ENCODE measurements at regions not wholly inside any gene's neighbourhood (a gene's known extent, or its start where the extent isn't known, plus 50 kb on each side); places are given as distances from the start of the nearest gene placed in this dataset.

DNA sequence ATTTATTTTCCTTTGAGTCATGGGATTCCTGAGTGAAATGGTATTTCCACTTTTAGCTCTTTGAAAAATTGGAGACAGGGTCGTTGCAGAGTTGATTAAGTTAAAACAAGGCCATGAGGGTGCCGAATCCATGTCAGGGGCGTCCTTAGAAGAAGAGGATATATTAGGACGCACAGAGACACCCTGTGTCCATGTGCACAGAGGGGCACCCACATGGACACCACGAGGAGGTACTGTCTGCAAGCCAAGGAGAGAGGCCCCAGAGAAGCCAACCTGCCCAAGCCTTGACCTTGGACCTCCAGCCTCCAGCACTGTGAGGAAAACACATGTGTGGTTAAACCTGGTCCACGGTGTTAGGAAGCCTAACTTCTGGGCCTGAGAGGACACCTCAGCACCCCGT is 113.9 kb upstream of the THBS2 start:
- TF ChIP-seq, protein P1, sequence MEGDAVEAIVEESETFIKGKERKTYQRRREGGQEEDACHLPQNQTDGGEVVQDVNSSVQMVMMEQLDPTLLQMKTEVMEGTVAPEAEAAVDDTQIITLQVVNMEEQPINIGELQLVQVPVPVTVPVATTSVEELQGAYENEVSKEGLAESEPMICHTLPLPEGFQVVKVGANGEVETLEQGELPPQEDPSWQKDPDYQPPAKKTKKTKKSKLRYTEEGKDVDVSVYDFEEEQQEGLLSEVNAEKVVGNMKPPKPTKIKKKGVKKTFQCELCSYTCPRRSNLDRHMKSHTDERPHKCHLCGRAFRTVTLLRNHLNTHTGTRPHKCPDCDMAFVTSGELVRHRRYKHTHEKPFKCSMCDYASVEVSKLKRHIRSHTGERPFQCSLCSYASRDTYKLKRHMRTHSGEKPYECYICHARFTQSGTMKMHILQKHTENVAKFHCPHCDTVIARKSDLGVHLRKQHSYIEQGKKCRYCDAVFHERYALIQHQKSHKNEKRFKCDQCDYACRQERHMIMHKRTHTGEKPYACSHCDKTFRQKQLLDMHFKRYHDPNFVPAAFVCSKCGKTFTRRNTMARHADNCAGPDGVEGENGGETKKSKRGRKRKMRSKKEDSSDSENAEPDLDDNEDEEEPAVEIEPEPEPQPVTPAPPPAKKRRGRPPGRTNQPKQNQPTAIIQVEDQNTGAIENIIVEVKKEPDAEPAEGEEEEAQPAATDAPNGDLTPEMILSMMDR (IDR thresholded peaks at IDR 0.05 in 2 of 3, conservative IDR thresholded peaks at IDR 0.05 in 1 of 3; ENCODE audit: control insufficient read depth in 2 of 3, extremely low read depth in 1 of 3, insufficient read depth in 1 of 3, low read depth in 3 of 3, low read length in 3 of 3): no peak
- TF ChIP-seq POLR2AphosphoS5 (IDR thresholded peaks at IDR 0.05; ENCODE audit: low read length): no peak
- TF ChIP-seq YY1 (IDR thresholded peaks at IDR 0.05; ENCODE audit: low read depth, low read length): no peak
- TF ChIP-seq POLR2A (IDR thresholded peaks at IDR 0.05; ENCODE audit: low read depth, low read length): no peak
- TF ChIP-seq HCFC1 (IDR thresholded peaks at IDR 0.05; ENCODE audit: low read length): no peak
- TF ChIP-seq TARDBP (IDR thresholded peaks at IDR 0.05; ENCODE audit: borderline replicate concordance): no peak
